ENCODE measurements at regions not wholly inside any gene's neighbourhood (a gene's known extent, or its start where the extent isn't known, plus 50 kb on each side); places are given as distances from the start of the nearest gene placed in this dataset.

- Mint-ChIP-seq H3K27me3 (peaks cover 17% of the 10 kb centered on the region), H3K9me3 (ENCODE audit: low read depth) (no peaks in the 10 kb centered on the region), H3K4me3 (no peak overlapping the region), H3K27ac (no peak overlapping the region), H3K4me1 (no peaks in the 10 kb centered on the region), H3K36me3 (ENCODE audit: low read depth) (no peaks in the 10 kb centered on the region)
- ATAC-seq, result no peak
- intact Hi-C loops (cut with DNase I, micrococcal nuclease), result no loop called here
- no peak for DNase-seq
- POLR2A ChIA-PET, result no interaction called here
- CTCF ChIA-PET, result no interaction called here
These were observed 59.9 kb upstream of the IRX4 start for GRCh38 chr5:1942630-1943029.

GRCh38 chr5:1942158-1942557, 59.4 kb upstream of the IRX4 start:
- Mint-ChIP-seq H3K36me3 (ENCODE audit: low read depth) (no peaks in the 10 kb centered on the region), H3K4me3 (no peak overlapping the region), H3K9me3 (ENCODE audit: low read depth) (no peaks in the 10 kb centered on the region), H3K27me3 (peaks cover 17% of the 10 kb centered on the region), H3K4me1 (no peaks in the 10 kb centered on the region), H3K27ac (no peak overlapping the region)
- CTCF ChIA-PET, result no interaction called here
- intact Hi-C loops (cut with DNase I, micrococcal nuclease), result no loop called here
- no peak for DNase-seq
- ATAC-seq, result no peak
- POLR2A ChIA-PET, result no interaction called here

DNA sequence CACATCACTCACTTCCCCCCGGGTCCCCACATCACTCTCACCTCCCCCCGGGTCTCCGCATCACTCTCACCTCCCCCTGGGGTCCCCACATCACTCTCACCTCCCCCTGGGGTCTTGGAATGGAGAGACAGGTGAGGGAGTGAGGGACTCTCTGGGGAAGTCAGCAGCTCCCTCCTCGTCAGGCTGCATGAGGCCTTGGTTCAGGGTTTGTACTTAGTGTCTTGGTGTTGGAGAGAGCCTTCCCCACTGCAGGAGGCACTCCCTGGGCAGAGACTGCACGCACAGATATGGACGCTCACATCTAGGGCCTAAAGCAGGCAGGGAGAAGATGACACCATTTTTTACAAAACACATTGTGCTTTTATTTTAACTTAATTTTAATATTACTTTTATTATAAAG, 56.5 kb upstream of the IRX4 start:
- Mint-ChIP-seq H3K27ac (no peak overlapping the region), H3K9me3 (ENCODE audit: low read depth) (no peaks in the 10 kb centered on the region), H3K4me1 (no peaks in the 10 kb centered on the region), H3K36me3 (ENCODE audit: low read depth) (no peaks in the 10 kb centered on the region), H3K27me3 (peaks cover 16% of the 10 kb centered on the region), H3K4me3 (no peak overlapping the region)
- ATAC-seq (no peak), DNase-seq (no peak)
- ChIA-PET CTCF (no interaction called here), POLR2A (no interaction called here)
- intact Hi-C loops (cut with DNase I, micrococcal nuclease), result no loop called here

- no peaks in the 10 kb centered on the region for H3K36me3 Mint-ChIP-seq (ENCODE audit: low read depth)
- H3K4me1 Mint-ChIP-seq, result no peaks in the 10 kb centered on the region
- ChIA-PET CTCF (no interaction called here), POLR2A (no interaction called here)
- no peak overlapping the region for H3K27ac Mint-ChIP-seq
- DNase-seq (no peak), ATAC-seq (no peak)
- H3K9me3 Mint-ChIP-seq (ENCODE audit: low read depth), result no peaks in the 10 kb centered on the region
- peaks cover 15% of the 10 kb centered on the region for H3K27me3 Mint-ChIP-seq
- intact Hi-C loops (cut with DNase I, micrococcal nuclease), result no loop called here
- no peak overlapping the region for H3K4me3 Mint-ChIP-seq
These were observed 55.7 kb upstream of the IRX4 start for GRCh38 chr5:1938310-1939000.

- no peaks in the 10 kb centered on the region for H3K36me3 Mint-ChIP-seq (ENCODE audit: low read depth)
- H3K27ac Mint-ChIP-seq, result no peak overlapping the region
- peaks cover 21% of the 10 kb centered on the region for H3K27me3 Mint-ChIP-seq
These were observed 54.9 kb upstream of the IRX4 start for GRCh38 chr5:1937590-1937989.

GRCh38 chr5:1936901-1937300, 54.2 kb upstream of the IRX4 start:
- H3K27me3 Mint-ChIP-seq, result peaks cover 22% of the 10 kb centered on the region
- ATAC-seq, result no peak

More at GRCh38 chr5:1937590-1937989, 54.9 kb upstream of the IRX4 start:
- intact Hi-C loops (cut with DNase I, micrococcal nuclease), result no loop called here
- Mint-ChIP-seq H3K4me3 (no peak overlapping the region), H3K4me1 (no peaks in the 10 kb centered on the region), H3K9me3 (ENCODE audit: low read depth) (no peaks in the 10 kb centered on the region)
- DNase-seq (no peak), ATAC-seq (no peak)
- ChIA-PET POLR2A (no interaction called here), CTCF (interaction anchor here (0.7 kb wide), 1 partner anchor 239 kb away, joined by 3 read pairs; no protein-coding TSS in a partner anchor)

GRCh38 chr5:1936413-1936812, 53.7 kb upstream of the IRX4 start:
- ChIA-PET CTCF (no interaction called here), POLR2A (no interaction called here)
- H3K36me3 Mint-ChIP-seq (ENCODE audit: low read depth), result no peaks in the 10 kb centered on the region
- no peaks in the 10 kb centered on the region for H3K9me3 Mint-ChIP-seq (ENCODE audit: low read depth)
- ATAC-seq (no peak), DNase-seq (no peak)
- no peaks in the 10 kb centered on the region for H3K4me1 Mint-ChIP-seq
- H3K27ac Mint-ChIP-seq, result no peak overlapping the region
- intact Hi-C loops (cut with DNase I, micrococcal nuclease), result no loop called here
- H3K4me3 Mint-ChIP-seq, result no peak overlapping the region
- peaks cover 24% of the 10 kb centered on the region for H3K27me3 Mint-ChIP-seq

More at GRCh38 chr5:1936901-1937300, 54.2 kb upstream of the IRX4 start:
- H3K9me3 Mint-ChIP-seq (ENCODE audit: low read depth), result no peaks in the 10 kb centered on the region
- no peak for DNase-seq
- H3K36me3 Mint-ChIP-seq (ENCODE audit: low read depth), result no peaks in the 10 kb centered on the region
- H3K27ac Mint-ChIP-seq, result no peak overlapping the region
- intact Hi-C loops (cut with DNase I, micrococcal nuclease), result no loop called here
- no peaks in the 10 kb centered on the region for H3K4me1 Mint-ChIP-seq
- ChIA-PET CTCF (no interaction called here), POLR2A (no interaction called here)
- H3K4me3 Mint-ChIP-seq, result no peak overlapping the region

- DNase-seq, result no peak
- no peaks in the 10 kb centered on the region for H3K4me1 Mint-ChIP-seq
These were observed 52.2 kb upstream of the IRX4 start for GRCh38 chr5:1934801-1935429.

GRCh38 chr5:1934056-1934394, 51.3 kb upstream of the IRX4 start:
- H3K4me1 Mint-ChIP-seq, result no peaks in the 10 kb centered on the region
- DNase-seq (no peak), ATAC-seq (no peak)
- H3K27me3 Mint-ChIP-seq, result peaks cover 26% of the 10 kb centered on the region
- no peak overlapping the region for H3K4me3 Mint-ChIP-seq
- ChIA-PET POLR2A (no interaction called here), CTCF (no interaction called here)
- intact Hi-C loops (cut with DNase I, micrococcal nuclease), result no loop called here
- H3K9me3 Mint-ChIP-seq (ENCODE audit: low read depth), result no peaks in the 10 kb centered on the region
- H3K36me3 Mint-ChIP-seq (ENCODE audit: low read depth), result no peaks in the 10 kb centered on the region
- H3K27ac Mint-ChIP-seq, result no peak overlapping the region

More at GRCh38 chr5:1934801-1935429, 52.2 kb upstream of the IRX4 start:
- H3K27ac Mint-ChIP-seq, result no peak overlapping the region
- H3K27me3 Mint-ChIP-seq, result peaks cover 26% of the 10 kb centered on the region
- H3K4me3 Mint-ChIP-seq, result no peak overlapping the region
- no peaks in the 10 kb centered on the region for H3K36me3 Mint-ChIP-seq (ENCODE audit: low read depth)
- H3K9me3 Mint-ChIP-seq (ENCODE audit: low read depth), result no peaks in the 10 kb centered on the region
- POLR2A ChIA-PET, result no interaction called here
- CTCF ChIA-PET, result no interaction called here
- intact Hi-C loops (cut with DNase I, micrococcal nuclease), result no loop called here
- ATAC-seq, result no peak

DNA sequence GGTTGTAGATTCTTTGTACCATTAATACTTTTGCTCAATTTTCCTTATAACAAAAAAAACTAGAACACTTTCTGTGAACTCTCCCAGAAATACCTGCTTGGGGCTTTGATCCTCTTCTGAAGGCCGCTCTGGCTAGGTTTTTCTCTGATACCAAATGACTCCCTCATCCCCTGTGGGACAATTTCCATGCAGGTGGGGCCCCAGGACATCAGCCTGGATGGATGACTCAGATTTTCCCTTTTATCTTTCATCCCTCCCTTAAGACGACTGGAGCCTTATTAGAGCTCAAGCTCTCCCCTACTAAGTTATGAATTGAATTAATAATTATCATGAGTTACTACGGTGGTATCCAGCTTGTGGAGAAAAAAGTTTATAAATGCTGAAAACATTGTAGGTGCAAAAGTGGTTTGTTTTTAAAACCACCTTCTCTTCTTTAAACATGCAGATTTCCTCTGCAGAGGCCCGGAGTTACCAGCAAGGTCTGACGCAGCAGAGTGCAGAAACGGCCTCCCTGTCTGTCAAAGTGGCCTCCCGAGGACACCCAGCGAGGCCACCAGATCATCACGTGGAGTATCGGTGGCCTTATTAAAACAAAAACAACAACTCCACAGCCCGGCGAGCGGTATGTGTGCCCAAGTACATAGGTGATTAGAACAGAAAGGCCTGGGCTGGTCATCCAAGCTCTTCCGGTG, 50.8 kb upstream of the IRX4 start:
- no peak for DNase-seq
- intact Hi-C loops (cut with DNase I, micrococcal nuclease), result no loop called here
- Mint-ChIP-seq H3K4me3 (no peak overlapping the region), H3K27ac (no peak overlapping the region), H3K36me3 (ENCODE audit: low read depth) (no peaks in the 10 kb centered on the region), H3K9me3 (ENCODE audit: low read depth) (no peaks in the 10 kb centered on the region), H3K4me1 (no peaks in the 10 kb centered on the region), H3K27me3 (peaks cover 26% of the 10 kb centered on the region)
- POLR2A ChIA-PET, result no interaction called here
- ATAC-seq, result no peak
- CTCF ChIA-PET, result no interaction called here

Data from activated CD4-positive, alpha-beta T cell treated with anti-CD3 and anti-CD28 coated beads for 36 hours (primary cell).